ENCODE measurements at regions not wholly inside any gene's neighbourhood (a gene's known extent, or its start where the extent isn't known, plus 50 kb on each side); places are given as distances from the start of the nearest gene placed in this dataset.

- TF ChIP-seq CTCF (IDR thresholded peaks at IDR 0.05; ENCODE audit: insufficient read depth, low read depth, low read length): no peak
- no peak for DNase-seq (ENCODE audit: low read depth)
- no peak overlapping the region for H3K4me3 ChIP-seq (ENCODE audit: low read depth, low read length)
These were observed 613.9 kb downstream of the TBC1D4 start for GRCh38 chr13:74868049-74868448.

- H3K4me3 ChIP-seq (ENCODE audit: low read depth, low read length): no peak overlapping the region
- no peak for TF ChIP-seq CTCF (IDR thresholded peaks at IDR 0.05; ENCODE audit: insufficient read depth, low read depth, low read length)
- peak; percentile 34 for DNase-seq (ENCODE audit: low read depth)
These were observed 614.5 kb downstream of the TBC1D4 start for GRCh38 chr13:74867460-74867859.

DNA sequence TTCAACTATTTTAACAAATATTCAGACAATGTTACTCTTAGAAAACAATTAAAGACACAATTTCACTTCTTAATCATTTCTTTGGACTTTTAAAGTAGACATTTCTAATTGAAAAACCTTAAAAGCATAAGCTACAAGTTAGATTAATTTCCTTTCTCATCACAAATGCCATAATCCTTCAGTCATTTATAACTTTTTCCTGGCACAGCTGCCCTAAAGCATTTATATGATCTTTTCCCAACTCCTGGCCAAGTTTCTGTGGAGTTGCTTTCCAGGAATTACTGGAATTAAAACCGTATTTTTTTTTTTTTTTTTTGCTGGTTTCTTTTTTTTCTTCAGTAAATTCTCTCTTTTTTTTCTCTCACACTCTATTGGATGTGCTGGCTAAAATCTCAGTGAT is 615.9 kb downstream of the TBC1D4 start:
- no peak overlapping the region for H3K4me3 ChIP-seq (ENCODE audit: low read depth, low read length)
- no peak for DNase-seq (ENCODE audit: low read depth)
- no peak for TF ChIP-seq CTCF (IDR thresholded peaks at IDR 0.05; ENCODE audit: insufficient read depth, low read depth, low read length)

DNA sequence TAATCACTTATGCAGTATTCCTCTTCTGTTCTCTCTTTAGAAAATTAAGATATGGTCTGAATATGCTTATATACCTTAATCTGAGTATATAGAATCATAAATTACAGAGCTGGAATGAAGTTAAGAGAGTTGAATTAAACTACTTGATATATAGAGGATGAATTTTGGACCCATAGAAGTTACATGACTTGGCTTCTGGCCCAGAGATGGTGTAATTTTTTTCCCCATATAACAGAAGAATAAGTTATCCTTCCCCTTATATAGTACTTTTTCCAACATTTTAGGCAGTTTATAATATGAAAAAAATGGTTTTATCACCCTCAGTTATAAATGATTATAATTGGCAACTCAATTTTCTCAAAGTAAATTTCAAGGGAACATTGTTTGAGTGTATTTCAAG is 616.3 kb downstream of the TBC1D4 start:
- no peak overlapping the region for H3K4me3 ChIP-seq (ENCODE audit: low read depth, low read length)
- no peak for TF ChIP-seq CTCF (IDR thresholded peaks at IDR 0.05; ENCODE audit: insufficient read depth, low read depth, low read length)
- DNase-seq (ENCODE audit: low read depth): no peak

DNA sequence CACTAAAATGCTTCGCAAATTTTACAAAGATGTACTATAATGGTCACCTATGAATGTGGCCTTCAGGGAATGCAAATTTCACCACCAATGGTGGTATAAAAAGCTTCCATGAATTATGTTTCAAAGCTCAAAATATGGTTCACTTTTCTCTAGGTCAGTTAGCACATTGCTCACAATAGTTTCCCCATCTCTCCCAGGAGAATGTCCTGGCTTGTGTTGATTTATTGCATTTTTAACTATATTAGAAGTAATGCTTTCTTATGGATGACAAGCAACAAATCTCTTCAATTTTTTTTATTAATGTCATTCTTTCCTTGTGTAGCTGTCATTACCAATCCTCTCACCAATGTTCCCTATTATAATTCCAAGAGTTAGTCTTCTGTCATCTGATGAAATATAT is 621.2 kb downstream of the TBC1D4 start:
- no peak for DNase-seq (ENCODE audit: low read depth)

DNA sequence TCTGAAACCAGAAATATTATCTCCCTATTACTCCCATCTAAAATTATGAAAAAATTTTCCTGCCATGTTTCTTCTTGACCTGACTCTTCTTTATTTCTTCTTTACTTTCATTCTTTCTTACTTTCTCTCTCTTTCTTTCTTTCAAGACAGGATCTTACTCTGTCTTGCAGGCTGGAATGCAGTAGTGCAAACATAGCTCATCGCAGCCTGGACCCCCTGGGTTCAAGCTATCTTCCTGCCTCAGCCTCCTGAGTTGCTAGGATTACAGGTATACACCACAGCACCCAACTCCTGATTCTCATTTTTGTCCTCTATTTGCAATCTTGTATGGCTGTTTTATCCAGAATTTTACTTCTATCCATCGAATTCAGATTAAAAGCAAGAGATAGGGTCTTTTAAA is 631.1 kb downstream of the TBC1D4 start:
- H3K4me3 ChIP-seq (ENCODE audit: low read depth, low read length): no peak overlapping the region
- no peak for TF ChIP-seq CTCF (IDR thresholded peaks at IDR 0.05; ENCODE audit: insufficient read depth, low read depth, low read length)
- no peak for DNase-seq (ENCODE audit: low read depth)

More for the DNA sequence above, 621.2 kb downstream of the TBC1D4 start:
- H3K4me3 ChIP-seq (ENCODE audit: low read depth, low read length): no peak overlapping the region
- TF ChIP-seq CTCF (IDR thresholded peaks at IDR 0.05; ENCODE audit: insufficient read depth, low read depth, low read length): no peak

- no peak overlapping the region for H3K4me3 ChIP-seq (ENCODE audit: low read depth, low read length)
- DNase-seq (ENCODE audit: low read depth): no peak
- no peak for TF ChIP-seq CTCF (IDR thresholded peaks at IDR 0.05; ENCODE audit: insufficient read depth, low read depth, low read length)
These were observed 634.0 kb downstream of the TBC1D4 start for GRCh38 chr13:74847966-74848365.

Measured in fibroblast of villous mesenchyme (primary cell).